22Rv1 (cell line): ENCODE measurements at regions not wholly inside any gene's neighbourhood (a gene's known extent, or its start where the extent isn't known, plus 50 kb on each side); places are given as distances from the start of the nearest gene placed in this dataset.

Source experiments
- H3K27ac ChIP-seq: fragments of 450-650 bp; 2 replicates; pipeline ENCODE4 v1.5.1; 2017
- CTCF ChIP-seq: fragments of 450-650 bp; IDR thresholded peaks from 2 replicates; pipeline ENCODE4 v1.5.1; 2017; ENCODE audit warnings: mild to moderate bottlenecking
- ZFX ChIP-seq: fragments of 450-650 bp; IDR thresholded peaks from 2 replicates; pipeline ENCODE4 v1.6.1; 2017; ENCODE audit warnings: antibody characterized with exemption, borderline replicate concordance

- no peak overlapping the region for H3K27ac ChIP-seq
- TF ChIP-seq CTCF, result no peak
- TF ChIP-seq ZFX, result no peak
Measured at GRCh38 chr15:37773111-37773860, 161.2 kb upstream of the TMCO5A start.

GRCh38 chr15:37774961-37775360, 159.5 kb upstream of the TMCO5A start:
- TF ChIP-seq CTCF (no peak), ZFX (no peak)
- no peak overlapping the region for H3K27ac ChIP-seq

- TF ChIP-seq CTCF, result no peak
- TF ChIP-seq ZFX, result no peak
- H3K27ac ChIP-seq, result no peak overlapping the region
Measured at GRCh38 chr15:37777006-37777405, 157.4 kb upstream of the TMCO5A start.

- TF ChIP-seq ZFX (no peak), CTCF (no peak)
- H3K27ac ChIP-seq, result no peak overlapping the region
Measured at GRCh38 chr15:37783290-37783689, 151.2 kb upstream of the TMCO5A start.

- no peak overlapping the region for H3K27ac ChIP-seq
- TF ChIP-seq ZFX, result no peak
- no peak for TF ChIP-seq CTCF
Measured at GRCh38 chr15:37788330-37788729, 146.1 kb upstream of the TMCO5A start.

GRCh38 chr15:37788767-37789396, 145.6 kb upstream of the TMCO5A start:
- TF ChIP-seq CTCF, result no peak
- no peak for TF ChIP-seq ZFX

GRCh38 chr15:37789397-37789786, 145.0 kb upstream of the TMCO5A start:
- H3K27ac ChIP-seq, result no peak overlapping the region
- TF ChIP-seq CTCF, result no peak
- TF ChIP-seq ZFX, result no peak

More at GRCh38 chr15:37788767-37789396, 145.6 kb upstream of the TMCO5A start:
- no peak overlapping the region for H3K27ac ChIP-seq
